Peyer's patch (tissue), 4 donors: ENCODE measurements at regions not wholly inside any gene's neighbourhood (a gene's known extent, or its start where the extent isn't known, plus 50 kb on each side); places are given as distances from the start of the nearest gene placed in this dataset.

ENCODE experiments used
- CTCF ChIP-seq, 6 experiments: fragments of 450-650 bp in 4 of 6; fragments of 200-600 bp in 2 of 6; sonication (generic) in 1 of 6; IDR thresholded peaks; one replicate each; pipeline ENCODE4 v1.5.1; 2017 to 2019; ENCODE audit warnings: antibody characterized with exemption in 6 of 6, mild to moderate bottlenecking in 3 of 6, moderate library complexity in 1 of 6
- POLR2A ChIP-seq, 2 donors: fragments of 450-650 bp; IDR thresholded peaks; one replicate each; pipeline ENCODE4 v1.5.1; 2017; ENCODE audit warnings: antibody characterized with exemption in 2 of 2, mild to moderate bottlenecking in 2 of 2, moderate library complexity in 2 of 2

GRCh38 chr12:118682656-118683055 is 298.7 kb upstream of the SRRM4 start:
- TF ChIP-seq CTCF (IDR thresholded peaks at IDR 0.05) (no peak), POLR2A (IDR thresholded peaks at IDR 0.05) (no peak)
